Thyroid gland (tissue), 4 donors: ENCODE measurements at regions not wholly inside any gene's neighbourhood (a gene's known extent, or its start where the extent isn't known, plus 50 kb on each side); places are given as distances from the start of the nearest gene placed in this dataset.

Source experiments
- DNase-seq, 2 donors: peaks; one replicate each; pipeline ENCODE4 v3.0.0-alpha.2; 2019
- H3K27ac ChIP-seq, 3 donors: fragments of 200-600 bp; sonication (generic); 1 replicate in 2 of 3; 2 replicates in 1 of 3; pipeline ENCODE4 v1.5.1; 2016 to 2019; ENCODE audit warnings: mild to moderate bottlenecking in 1 of 3, moderate library complexity in 1 of 3
- H3K27me3 ChIP-seq: fragments of 200-600 bp; sonication (generic); one replicate; pipeline ENCODE4 v1.5.1; 2019
- H3K36me3 ChIP-seq, 2 donors: fragments of 200-600 bp; sonication (generic); one replicate each; pipeline ENCODE4 v1.5.1; 2016 to 2019
- H3K4me1 ChIP-seq, 2 donors: fragments of 200-600 bp; sonication (generic); one replicate each; pipeline ENCODE4 v1.5.1; 2017 to 2019
- H3K4me3 ChIP-seq, 3 donors: fragments of 200-600 bp; sonication (generic); replicated peaks in 1 of 3; 1 replicate in 2 of 3; 2 replicates in 1 of 3; pipeline ENCODE4 v1.5.1; 2016; ENCODE audit warnings: mild to moderate bottlenecking in 1 of 3
- H3K9me3 ChIP-seq: fragments of 200-600 bp; sonication (generic); one replicate; pipeline ENCODE4 v1.5.1; 2017
- CTCF ChIP-seq, 6 experiments: fragments of 200-600 bp in 3 of 6; fragments of 450-650 bp in 3 of 6; sonication (generic) in 3 of 6; IDR thresholded peaks; one replicate each; pipeline ENCODE4 v1.5.1; 2016 to 2019; ENCODE audit warnings: antibody characterized with exemption in 6 of 6, mild to moderate bottlenecking in 2 of 6, inconsistent platforms in 1 of 6, moderate library complexity in 1 of 6
- POLR2A ChIP-seq, 2 donors: fragments of 450-650 bp; IDR thresholded peaks; one replicate each; pipeline ENCODE4 v1.6.1; 2017; ENCODE audit warnings: antibody characterized with exemption in 2 of 2, mild to moderate bottlenecking in 2 of 2, moderate library complexity in 1 of 2
- WGBS, 2 donors: methylation state at CpG; one replicate each; pipeline ENCODE4 v1.1.5; 2017; 5-methylcytosine and 5-hydroxymethylcytosine counted together
- intact Hi-C: fragments of 100-400 bp; cut with DNase I; formaldehyde crosslinking; loops from one replicate; pipeline ENCODE4 v1.15.1; 2023

DNA sequence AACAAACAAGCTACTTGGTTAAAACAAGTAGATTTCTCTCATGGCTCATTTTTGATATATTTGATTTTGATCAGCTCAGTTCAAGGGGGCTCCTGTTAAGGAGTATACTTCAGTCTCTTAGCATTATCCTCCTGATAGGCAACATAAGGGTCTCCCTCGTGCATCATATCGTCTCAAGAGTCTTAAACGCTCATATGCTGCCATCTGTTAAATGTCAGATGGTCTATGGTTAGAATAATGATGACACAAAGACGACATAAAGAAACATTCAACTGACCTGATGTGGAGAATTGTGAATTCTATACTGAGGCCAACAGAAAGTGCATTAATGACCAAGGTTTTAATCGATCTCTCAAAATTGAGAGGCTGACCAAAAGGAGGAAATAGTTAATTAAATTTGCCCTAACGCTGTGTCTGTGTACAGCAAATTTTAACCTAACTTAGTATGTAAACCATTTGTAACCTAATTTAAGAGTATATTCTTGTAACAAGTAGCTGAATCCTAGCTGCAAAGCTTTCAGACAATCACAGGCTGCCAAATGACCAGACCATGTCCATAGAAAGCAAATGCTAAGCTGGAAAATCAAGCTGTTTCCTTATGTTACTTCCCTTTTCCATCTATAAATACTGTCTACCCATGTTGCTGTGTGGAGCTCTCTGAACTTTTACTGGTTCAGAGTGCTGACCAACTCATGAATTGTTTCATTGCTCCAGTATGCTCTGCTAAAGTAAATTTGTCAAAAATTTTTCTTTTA lies 1688.5 kb downstream of the GRIK2 start:
- no peak for TF ChIP-seq POLR2A (IDR thresholded peaks at IDR 0.05)
- TF ChIP-seq CTCF (IDR thresholded peaks at IDR 0.05): no peak
- no peak overlapping the region for H3K4me3 ChIP-seq
- no peak for DNase-seq
- H3K9me3 ChIP-seq: no peaks in the 10 kb centered on the region
- no peaks in the 10 kb centered on the region for H3K4me1 ChIP-seq
- H3K27ac ChIP-seq: no peak overlapping the region
- H3K27me3 ChIP-seq: no peaks in the 10 kb centered on the region
- no peaks in the 10 kb centered on the region for H3K36me3 ChIP-seq
- intact Hi-C loops: no loop called here
- WGBS, 2 donors: 74% methylated on average over 6 of the region's 6 CpGs

DNA sequence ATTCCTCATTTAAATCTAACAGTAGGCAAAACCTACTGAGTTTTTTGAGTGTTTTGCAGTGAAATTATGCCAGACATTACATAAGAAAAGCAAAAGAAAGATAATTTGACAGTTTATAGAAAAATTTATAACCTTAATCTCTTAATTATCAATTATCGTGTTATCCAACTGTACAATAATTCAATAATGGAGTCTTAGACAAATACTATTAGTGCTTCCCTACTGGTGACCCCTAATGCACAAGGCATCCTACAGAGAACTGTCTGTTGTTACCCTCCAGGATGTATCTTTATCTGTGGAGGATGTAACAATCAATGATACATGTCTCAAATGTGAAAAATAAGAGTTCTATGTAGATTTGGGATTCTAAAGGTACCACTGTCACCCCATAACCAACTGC lies 1687.6 kb downstream of the GRIK2 start:
- 95 to 97% methylated on average over 1 of the region's 1 CpG for WGBS, 2 donors
- DNase-seq: no peak
- Histone ChIP-seq H3K4me3 (no peak overlapping the region), H3K9me3 (no peaks in the 10 kb centered on the region), H3K4me1 (no peaks in the 10 kb centered on the region), H3K27ac (no peak overlapping the region), H3K27me3 (no peaks in the 10 kb centered on the region), H3K36me3 (no peaks in the 10 kb centered on the region)
- no peak for TF ChIP-seq CTCF (IDR thresholded peaks at IDR 0.05)
- TF ChIP-seq POLR2A (IDR thresholded peaks at IDR 0.05): no peak
- intact Hi-C loops: no loop called here

DNA sequence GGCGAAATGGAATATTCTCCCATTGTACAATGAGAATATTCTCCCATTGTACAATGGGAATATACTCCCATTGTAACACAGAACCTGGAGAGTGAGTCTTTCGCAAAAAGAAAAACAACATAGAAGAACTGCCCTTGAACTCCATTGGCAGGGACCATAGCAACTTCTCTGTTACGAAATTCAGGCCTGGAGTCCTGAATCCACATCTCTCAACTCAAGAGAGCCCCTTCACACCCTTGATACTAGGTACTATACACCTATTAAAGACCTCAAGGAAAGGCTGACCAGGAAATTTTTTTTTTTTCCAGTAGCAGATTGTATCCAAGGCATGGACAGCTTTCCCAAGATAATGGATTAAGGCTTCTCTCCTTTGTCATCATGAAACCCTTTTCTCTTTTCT lies 1687.0 kb downstream of the GRIK2 start:
- WGBS, 2 donors: 78 to 79% methylated on average over 3 of the region's 3 CpGs
- Histone ChIP-seq H3K36me3 (no peaks in the 10 kb centered on the region), H3K9me3 (no peaks in the 10 kb centered on the region), H3K27me3 (no peaks in the 10 kb centered on the region), H3K4me1 (no peaks in the 10 kb centered on the region), H3K4me3 (no peak overlapping the region), H3K27ac (no peak overlapping the region)
- DNase-seq: no peak
- intact Hi-C loops: no loop called here
- TF ChIP-seq POLR2A (IDR thresholded peaks at IDR 0.05) (no peak), CTCF (IDR thresholded peaks at IDR 0.05) (no peak)

DNA sequence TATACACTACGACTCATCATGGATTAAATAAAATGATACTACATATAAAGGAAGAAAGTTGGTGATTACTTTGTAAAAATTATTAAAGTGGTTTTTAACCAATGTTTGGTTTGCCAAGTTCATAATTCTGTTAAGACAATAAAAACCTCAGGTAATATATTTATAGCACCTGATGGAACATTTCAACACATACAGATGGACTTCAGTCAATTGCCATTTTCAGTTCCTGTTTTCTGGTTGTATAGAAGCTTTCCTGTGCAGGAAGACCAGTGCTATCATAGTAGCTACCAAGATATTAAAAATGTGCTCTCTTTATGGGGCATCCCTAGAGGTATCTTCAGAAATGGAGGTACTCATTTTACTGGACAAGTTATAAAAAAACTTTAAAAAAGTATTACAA lies 1686.4 kb downstream of the GRIK2 start:
- H3K9me3 ChIP-seq: no peaks in the 10 kb centered on the region
- 91 to 94% methylated on average over 1 of the region's 1 CpG for WGBS, 2 donors
- intact Hi-C loops: no loop called here

More for the DNA sequence above, 1686.4 kb downstream of the GRIK2 start:
- no peak overlapping the region for H3K4me3 ChIP-seq
- no peaks in the 10 kb centered on the region for H3K4me1 ChIP-seq
- DNase-seq: no peak
- TF ChIP-seq CTCF (IDR thresholded peaks at IDR 0.05): no peak
- H3K27ac ChIP-seq: no peak overlapping the region
- H3K27me3 ChIP-seq: no peaks in the 10 kb centered on the region
- no peaks in the 10 kb centered on the region for H3K36me3 ChIP-seq
